ENCODE measurements at regions not wholly inside any gene's neighbourhood (a gene's known extent, or its start where the extent isn't known, plus 50 kb on each side); places are given as distances from the start of the nearest gene placed in this dataset.

GRCh38 chr6:27624694-27625262, 151.9 kb upstream of the ZNF184 start:
- ChIA-PET CTCF (interaction anchor here (0.8 to 2.1 kb wide), 7 partner anchors 9 to 63 kb away, joined by 3 to 8 read pairs (median 3); no protein-coding TSS in a partner anchor), POLR2A (interaction anchor here (0.5 to 0.6 kb wide), 2 partner anchors 269 to 774 kb away, joined by 4 read pairs; no protein-coding TSS in a partner anchor)
- no peak for DNase-seq (ENCODE audit: extremely low spot score)
- TF ChIP-seq CTCF (IDR thresholded peaks at IDR 0.05; ENCODE audit: control extremely low read depth, extremely low read depth, low read depth, missing control alignments) = no peak

- no peak for TF ChIP-seq CTCF (IDR thresholded peaks at IDR 0.05; ENCODE audit: control extremely low read depth, extremely low read depth, low read depth, missing control alignments)
- ChIA-PET POLR2A (no interaction called here), CTCF (interaction anchor here (2.0 kb wide), 1 partner anchor 12 kb away, joined by 16 read pairs; no protein-coding TSS in a partner anchor)
- DNase-seq (ENCODE audit: extremely low spot score) = no peak
These were observed 150.2 kb upstream of the ZNF184 start for GRCh38 chr6:27623103-27623502.

GRCh38 chr6:27619436-27619835, 146.5 kb upstream of the ZNF184 start:
- ChIA-PET POLR2A (no interaction called here), CTCF (interaction anchor here (0.9 to 3.5 kb wide), 4 partner anchors 10 to 133 kb away, joined by 4 to 19 read pairs (median 8); no protein-coding TSS in a partner anchor)
- DNase-seq (ENCODE audit: extremely low spot score) = no peak
- TF ChIP-seq CTCF (IDR thresholded peaks at IDR 0.05; ENCODE audit: control extremely low read depth, extremely low read depth, low read depth, missing control alignments) = no peak

GRCh38 chr6:27617700-27618689, 145.1 kb upstream of the ZNF184 start:
- DNase-seq (ENCODE audit: extremely low spot score) = peak; percentile 37
- CTCF ChIA-PET = interaction anchor here (0.7 to 3.5 kb wide), 7 partner anchors 9 to 70 kb away, joined by 3 to 19 read pairs (median 4); no protein-coding TSS in a partner anchor
- no peak for TF ChIP-seq CTCF (IDR thresholded peaks at IDR 0.05; ENCODE audit: control extremely low read depth, extremely low read depth, low read depth, missing control alignments)
- POLR2A ChIA-PET = no interaction called here

GRCh38 chr6:27617046-27617687, 144.3 kb upstream of the ZNF184 start:
- no peak for DNase-seq (ENCODE audit: extremely low spot score)
- ChIA-PET POLR2A (no interaction called here), CTCF (interaction anchor here (0.7 to 3.5 kb wide), 5 partner anchors 8 to 71 kb away, joined by 3 to 19 read pairs (median 4); no protein-coding TSS in a partner anchor)
- TF ChIP-seq CTCF (IDR thresholded peaks at IDR 0.05; ENCODE audit: control extremely low read depth, extremely low read depth, low read depth, missing control alignments) = no peak
